MM.1S (cell line): ENCODE measurements at regions not wholly inside any gene's neighbourhood (a gene's known extent, or its start where the extent isn't known, plus 50 kb on each side); places are given as distances from the start of the nearest gene placed in this dataset.

ENCODE experiments used
- EZH2 ChIP-seq: fragments of 300-600 bp; sonication (generic); optimal IDR thresholded peaks from 2 replicates; pipeline ENCODE3; 2017; ENCODE audit warnings: low read depth, mild to moderate bottlenecking, antibody characterized with exemption, low read length, mixed read lengths
- TF ChIP-seq, protein P1 (sequence below): fragments of 300-600 bp; sonication (generic); IDR thresholded peaks from 2 replicates; pipeline ENCODE4 v1.5.1; 2016; ENCODE audit warnings: antibody characterized with exemption, low read length, mixed read lengths

- TF ChIP-seq, protein P1, sequence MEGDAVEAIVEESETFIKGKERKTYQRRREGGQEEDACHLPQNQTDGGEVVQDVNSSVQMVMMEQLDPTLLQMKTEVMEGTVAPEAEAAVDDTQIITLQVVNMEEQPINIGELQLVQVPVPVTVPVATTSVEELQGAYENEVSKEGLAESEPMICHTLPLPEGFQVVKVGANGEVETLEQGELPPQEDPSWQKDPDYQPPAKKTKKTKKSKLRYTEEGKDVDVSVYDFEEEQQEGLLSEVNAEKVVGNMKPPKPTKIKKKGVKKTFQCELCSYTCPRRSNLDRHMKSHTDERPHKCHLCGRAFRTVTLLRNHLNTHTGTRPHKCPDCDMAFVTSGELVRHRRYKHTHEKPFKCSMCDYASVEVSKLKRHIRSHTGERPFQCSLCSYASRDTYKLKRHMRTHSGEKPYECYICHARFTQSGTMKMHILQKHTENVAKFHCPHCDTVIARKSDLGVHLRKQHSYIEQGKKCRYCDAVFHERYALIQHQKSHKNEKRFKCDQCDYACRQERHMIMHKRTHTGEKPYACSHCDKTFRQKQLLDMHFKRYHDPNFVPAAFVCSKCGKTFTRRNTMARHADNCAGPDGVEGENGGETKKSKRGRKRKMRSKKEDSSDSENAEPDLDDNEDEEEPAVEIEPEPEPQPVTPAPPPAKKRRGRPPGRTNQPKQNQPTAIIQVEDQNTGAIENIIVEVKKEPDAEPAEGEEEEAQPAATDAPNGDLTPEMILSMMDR: no peak
- TF ChIP-seq EZH2: no peak
These were observed 137.5 kb downstream of the ZNF674 start for GRCh38 chrX:46407753-46408130.
